Spleen (tissue), 11 donors: ENCODE measurements at regions not wholly inside any gene's neighbourhood (a gene's known extent, or its start where the extent isn't known, plus 50 kb on each side); places are given as distances from the start of the nearest gene placed in this dataset.

ENCODE experiments used
- DNase-seq: peaks from one replicate; pipeline ENCODE4 v3.0.0-alpha.2; 2020
- H3K27ac ChIP-seq, 8 donors: fragments of 200-600 bp; sonication (generic) in 7 of 8; 1 replicate in 4 of 8; 2 replicates in 4 of 8; pipeline versions ENCODE4 v1.5.0 to v1.8.0; 2016 to 2021; ENCODE audit warnings: inconsistent platforms in 4 of 8, mild to moderate bottlenecking in 4 of 8, moderate library complexity in 1 of 8
- H3K27me3 ChIP-seq, 7 donors: fragments of 200-600 bp; sonication (generic) in 6 of 7; replicated peaks in 1 of 7; 1 replicate in 4 of 7; 2 replicates in 3 of 7; pipeline versions ENCODE4 v1.5.0 to v1.8.0; 2016 to 2021; ENCODE audit warnings: inconsistent platforms in 3 of 7, mild to moderate bottlenecking in 1 of 7
- H3K36me3 ChIP-seq, 6 donors: fragments of 200-600 bp; sonication (generic) in 5 of 6; 1 replicate in 4 of 6; 2 replicates in 2 of 6; pipeline versions ENCODE4 v1.5.0 to v1.8.0; 2016 to 2021; ENCODE audit warnings: inconsistent platforms in 2 of 6
- H3K4me1 ChIP-seq, 6 donors: fragments of 200-600 bp; sonication (generic) in 5 of 6; 1 replicate in 3 of 6; 2 replicates in 3 of 6; pipeline versions ENCODE4 v1.5.0 to v1.8.0; 2016 to 2021; ENCODE audit warnings: inconsistent platforms in 3 of 6
- H3K4me3 ChIP-seq, 8 donors: fragments of 200-600 bp; sonication (generic) in 7 of 8; 1 replicate in 4 of 8; 2 replicates in 4 of 8; pipeline versions ENCODE4 v1.5.0 to v1.8.0; 2016 to 2021; ENCODE audit warnings: inconsistent platforms in 4 of 8, mild to moderate bottlenecking in 4 of 8, moderate library complexity in 2 of 8
- H3K9me3 ChIP-seq, 8 donors: fragments of 200-600 bp; sonication (generic) in 7 of 8; 1 replicate in 4 of 8; 2 replicates in 4 of 8; pipeline versions ENCODE4 v1.5.0 to v1.8.0; 2016 to 2021; ENCODE audit warnings: inconsistent platforms in 4 of 8
- CTCF ChIP-seq, 11 experiments: fragments of 200-600 bp in 7 of 11; fragments of 450-650 bp in 4 of 11; sonication (generic) in 4 of 11; IDR thresholded peaks in 8 of 11; conservative IDR thresholded peaks in 3 of 11; 1 replicate in 7 of 11; 2 replicates in 4 of 11; pipeline versions ENCODE4 v1.4.0 to v1.8.0; 2016 to 2021; ENCODE audit warnings: antibody characterized with exemption in 11 of 11, inconsistent platforms in 4 of 11, mild to moderate bottlenecking in 1 of 11
- POLR2A ChIP-seq, 3 donors: fragments of 450-650 bp; IDR thresholded peaks; one replicate each; pipeline ENCODE4 v1.5.1; 2017; ENCODE audit warnings: antibody characterized with exemption in 3 of 3, mild to moderate bottlenecking in 1 of 3
- POLR2AphosphoS5 ChIP-seq, 3 donors: sonication (generic); formaldehyde crosslinking; IDR thresholded peaks; one replicate each; pipeline ENCODE4 v1.5.1; 2017; ENCODE audit warnings: antibody characterized with exemption in 3 of 3
- WGBS, 5 donors: extraction: QIAGEN DNeasy Blood & Tissue Kit in 3 of 5; methylation state at CpG; one replicate each; pipeline versions ENCODE4 v1.1.5 to v1.1.7; 2013 to 2018; 5-methylcytosine and 5-hydroxymethylcytosine counted together
- intact Hi-C: fragments of 100-400 bp; cut with DNase I; formaldehyde crosslinking; loops from one replicate; pipeline ENCODE4 v1.15.0; 2023; ENCODE audit warnings: low total_unique reads
- donor health status: healthy with polysubstance abuse.
- donor health status: DM: no; HTN: no; CAD: no; lungs with moderate emphysema.
- donor health status: DM: no; HTN: no; CAD: no.
- donor health status: Bipolar disorder and iron deficiency.
- donor health status: healthy.
- donor health status: DM: no; HTN: no; CAD: no.
- donor health status: DM: yes; HTN: yes; CAD: no.

- TF ChIP-seq CTCF (IDR thresholded peaks at IDR 0.05 in 8 of 11, conservative IDR thresholded peaks at IDR 0.05 in 3 of 11): no peak
- no peak for TF ChIP-seq POLR2AphosphoS5 (IDR thresholded peaks at IDR 0.05)
- no peak for TF ChIP-seq POLR2A (IDR thresholded peaks at IDR 0.05)
- intact Hi-C loops: no loop called here
- DNase-seq: no peak
- Histone ChIP-seq H3K27ac (peak overlapping the region in 3 of 8 donors; percentile 56 to 69 (median 60)), H3K4me1 (peaks cover 0 to 41% (median 16%) of the 10 kb centered on the region in 6 donors), H3K27me3 (no peaks in the 10 kb centered on the region), H3K9me3 (peaks cover 0 to 14% (median 0%) of the 10 kb centered on the region in 8 donors), H3K36me3 (no peaks in the 10 kb centered on the region), H3K4me3 (no peak overlapping the region)
- 91 to 97% (median 93%) methylated on average over 7 of the region's 7 CpGs for WGBS, 5 donors
Observed at GRCh38 chr20:50410343-50410742, 99.8 kb upstream of the PTPN1 start.

- Histone ChIP-seq H3K4me3 (no peak overlapping the region), H3K36me3 (no peaks in the 10 kb centered on the region), H3K27ac (peak overlapping the region in 1 of 8 donors; percentile 18), H3K9me3 (peaks cover 0 to 14% (median 0%) of the 10 kb centered on the region in 8 donors), H3K27me3 (no peaks in the 10 kb centered on the region), H3K4me1 (peaks cover 0 to 57% (median 25%) of the 10 kb centered on the region in 6 donors)
- intact Hi-C loops: no loop called here
- no peak for TF ChIP-seq POLR2AphosphoS5 (IDR thresholded peaks at IDR 0.05)
- DNase-seq: no peak
- WGBS, 5 donors: 79 to 83% (median 82%) methylated on average over 6 of the region's 6 CpGs
Observed at GRCh38 chr20:50412069-50412468, 98.1 kb upstream of the PTPN1 start.

- WGBS, 5 donors: 81 to 93% (median 87%) methylated on average over 7 of the region's 7 CpGs
- TF ChIP-seq POLR2AphosphoS5 (IDR thresholded peaks at IDR 0.05): no peak
- no peak for TF ChIP-seq POLR2A (IDR thresholded peaks at IDR 0.05)
- TF ChIP-seq CTCF (IDR thresholded peaks at IDR 0.05 in 8 of 11, conservative IDR thresholded peaks at IDR 0.05 in 3 of 11): no peak
- no peak for DNase-seq
- H3K4me1 ChIP-seq: peaks cover 0 to 58% (median 25%) of the 10 kb centered on the region in 6 donors
- H3K27me3 ChIP-seq: no peaks in the 10 kb centered on the region
- peaks cover 0 to 14% (median 0%) of the 10 kb centered on the region in 8 donors for H3K9me3 ChIP-seq
- no peak overlapping the region for H3K4me3 ChIP-seq
- peak overlapping the region in 4 of 8 donors; percentile 47 to 88 (median 83) for H3K27ac ChIP-seq
- H3K36me3 ChIP-seq: no peaks in the 10 kb centered on the region
- intact Hi-C loops: no loop called here
Observed at GRCh38 chr20:50412499-50412898, 97.7 kb upstream of the PTPN1 start.

GRCh38 chr20:50413088-50413500 is 97.1 kb upstream of the PTPN1 start:
- Histone ChIP-seq H3K27ac (peak overlapping the region in 5 of 8 donors; percentile 28 to 88 (median 82)), H3K9me3 (peaks cover 0 to 14% (median 0%) of the 10 kb centered on the region in 8 donors), H3K4me1 (peaks cover 0 to 58% (median 25%) of the 10 kb centered on the region in 6 donors), H3K4me3 (no peak overlapping the region), H3K36me3 (no peaks in the 10 kb centered on the region), H3K27me3 (no peaks in the 10 kb centered on the region)
- TF ChIP-seq POLR2A (IDR thresholded peaks at IDR 0.05): no peak
- TF ChIP-seq CTCF (IDR thresholded peaks at IDR 0.05 in 8 of 11, conservative IDR thresholded peaks at IDR 0.05 in 3 of 11): no peak
- TF ChIP-seq POLR2AphosphoS5 (IDR thresholded peaks at IDR 0.05): no peak
- intact Hi-C loops: no loop called here
- no peak for DNase-seq
- 54 to 79% (median 67%) methylated on average over 6 of the region's 6 CpGs for WGBS, 5 donors
